ENCODE measurements at regions not wholly inside any gene's neighbourhood (a gene's known extent, or its start where the extent isn't known, plus 50 kb on each side); places are given as distances from the start of the nearest gene placed in this dataset.

- TF ChIP-seq CTCF (IDR thresholded peaks at IDR 0.05) (no peak), POLR2A (IDR thresholded peaks at IDR 0.05) (no peak), EP300 (IDR thresholded peaks at IDR 0.05) (no peak)
Observed at GRCh38 chr13:50706505-50706904, 137.0 kb downstream of the DLEU7 start.

Data from ovary (tissue), 3 donors.